Left ventricle myocardium inferior (tissue), 1 donor: ENCODE measurements at regions not wholly inside any gene's neighbourhood (a gene's known extent, or its start where the extent isn't known, plus 50 kb on each side); places are given as distances from the start of the nearest gene placed in this dataset.

Experiments
- DNase-seq: peaks from one replicate; pipeline ENCODE4 v3.0.0-alpha.2; 2020
- H3K27ac ChIP-seq: fragments of 200-600 bp; replicated peaks from 2 replicates; pipeline ENCODE4 v1.8.0; 2021
- H3K27me3 ChIP-seq: fragments of 200-600 bp; 2 replicates; pipeline ENCODE4 v1.8.0; 2021; ENCODE audit warnings: low read depth
- H3K36me3 ChIP-seq: fragments of 200-600 bp; 2 replicates; pipeline ENCODE4 v1.8.0; 2021
- H3K4me1 ChIP-seq: fragments of 200-600 bp; 2 replicates; pipeline ENCODE4 v1.8.0; 2021
- H3K4me3 ChIP-seq: fragments of 200-600 bp; 2 replicates; pipeline ENCODE4 v1.8.0; 2021; ENCODE audit warnings: mild to moderate bottlenecking, moderate library complexity
- H3K9me3 ChIP-seq: fragments of 200-600 bp; replicated peaks from 2 replicates; pipeline ENCODE4 v1.8.0; 2021
- intact Hi-C: fragments of 100-400 bp; cut with micrococcal nuclease; formaldehyde crosslinking; loops from one replicate; pipeline ENCODE4 v1.11.0; 2022
- TF ChIP-seq, protein P1 (sequence below): fragments of 200-600 bp; IDR thresholded peaks from 2 replicates; pipeline ENCODE4 v1.8.0; 2021; ENCODE audit warnings: antibody characterized with exemption, mild to moderate bottlenecking, borderline replicate concordance
- donor health status: DM: no; HTN: yes; CAD: no; lungs with severe emphysema.

DNA sequence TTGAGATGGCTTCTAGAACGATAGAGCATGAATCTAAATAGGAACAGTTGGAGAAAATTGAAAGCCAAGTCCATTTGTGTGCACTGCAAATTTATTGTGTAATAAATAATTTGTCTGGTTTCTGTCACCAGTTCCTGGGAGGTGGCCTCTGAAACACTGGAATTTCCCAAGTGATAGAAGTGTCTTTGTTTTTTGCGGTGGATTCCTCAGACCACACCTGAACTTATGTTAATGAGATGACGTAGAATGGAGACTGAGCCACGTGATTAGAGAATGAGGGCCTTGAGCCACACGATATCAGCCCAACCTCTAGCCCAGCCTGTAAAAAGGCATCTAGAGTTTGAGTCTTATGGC, 105.1 kb downstream of the MSX2 start:
- Histone ChIP-seq H3K4me3 (no peak overlapping the region), H3K9me3 (no peaks in the 10 kb centered on the region), H3K27ac (peak overlapping the region; percentile 59), H3K27me3 (peaks cover 31% of the 10 kb centered on the region), H3K4me1 (no peaks in the 10 kb centered on the region), H3K36me3 (no peaks in the 10 kb centered on the region)
- intact Hi-C loops = no loop called here
- TF ChIP-seq, protein P1, sequence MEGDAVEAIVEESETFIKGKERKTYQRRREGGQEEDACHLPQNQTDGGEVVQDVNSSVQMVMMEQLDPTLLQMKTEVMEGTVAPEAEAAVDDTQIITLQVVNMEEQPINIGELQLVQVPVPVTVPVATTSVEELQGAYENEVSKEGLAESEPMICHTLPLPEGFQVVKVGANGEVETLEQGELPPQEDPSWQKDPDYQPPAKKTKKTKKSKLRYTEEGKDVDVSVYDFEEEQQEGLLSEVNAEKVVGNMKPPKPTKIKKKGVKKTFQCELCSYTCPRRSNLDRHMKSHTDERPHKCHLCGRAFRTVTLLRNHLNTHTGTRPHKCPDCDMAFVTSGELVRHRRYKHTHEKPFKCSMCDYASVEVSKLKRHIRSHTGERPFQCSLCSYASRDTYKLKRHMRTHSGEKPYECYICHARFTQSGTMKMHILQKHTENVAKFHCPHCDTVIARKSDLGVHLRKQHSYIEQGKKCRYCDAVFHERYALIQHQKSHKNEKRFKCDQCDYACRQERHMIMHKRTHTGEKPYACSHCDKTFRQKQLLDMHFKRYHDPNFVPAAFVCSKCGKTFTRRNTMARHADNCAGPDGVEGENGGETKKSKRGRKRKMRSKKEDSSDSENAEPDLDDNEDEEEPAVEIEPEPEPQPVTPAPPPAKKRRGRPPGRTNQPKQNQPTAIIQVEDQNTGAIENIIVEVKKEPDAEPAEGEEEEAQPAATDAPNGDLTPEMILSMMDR = no peak
- no peak for DNase-seq

DNA sequence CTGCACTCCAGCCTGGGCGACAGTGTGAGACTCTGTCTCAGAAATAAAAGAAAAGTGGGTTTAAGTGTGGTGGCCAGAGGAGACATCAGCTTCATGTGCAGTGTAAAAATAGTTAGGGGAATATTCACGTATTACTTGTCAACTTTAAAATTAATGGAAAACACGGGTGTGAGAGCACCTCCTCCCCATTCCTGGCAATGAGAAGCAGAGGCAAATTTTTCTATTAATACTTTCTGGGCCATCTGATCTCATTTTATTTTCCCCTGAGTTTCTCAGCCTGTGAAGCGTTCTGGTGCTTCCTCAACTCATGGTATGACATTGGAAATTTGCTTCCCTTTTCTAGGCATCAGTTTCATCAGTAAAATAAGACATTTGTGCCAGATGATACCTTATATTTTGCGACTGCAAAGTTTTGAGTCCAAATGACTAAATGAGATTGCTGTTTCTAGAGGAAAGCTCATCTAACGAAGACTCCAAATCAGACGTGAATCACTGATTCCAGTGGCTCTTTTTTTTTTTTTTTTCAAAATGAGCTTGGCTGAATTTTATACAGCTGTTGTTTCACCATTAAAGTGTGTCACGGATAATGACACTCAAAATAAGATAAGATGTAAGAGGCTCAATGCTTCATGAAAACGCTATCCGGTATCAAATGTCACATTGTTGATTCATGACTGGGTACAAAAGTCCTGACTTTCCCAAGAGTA, 104.6 kb downstream of the MSX2 start:
- Histone ChIP-seq H3K4me3 (no peak overlapping the region), H3K27me3 (peaks cover 36% of the 10 kb centered on the region), H3K36me3 (no peaks in the 10 kb centered on the region), H3K9me3 (no peaks in the 10 kb centered on the region), H3K4me1 (no peaks in the 10 kb centered on the region), H3K27ac (peak overlapping the region; percentile 59)
- intact Hi-C loops = no loop called here
- TF ChIP-seq, protein P1 = no peak
- no peak for DNase-seq

DNA sequence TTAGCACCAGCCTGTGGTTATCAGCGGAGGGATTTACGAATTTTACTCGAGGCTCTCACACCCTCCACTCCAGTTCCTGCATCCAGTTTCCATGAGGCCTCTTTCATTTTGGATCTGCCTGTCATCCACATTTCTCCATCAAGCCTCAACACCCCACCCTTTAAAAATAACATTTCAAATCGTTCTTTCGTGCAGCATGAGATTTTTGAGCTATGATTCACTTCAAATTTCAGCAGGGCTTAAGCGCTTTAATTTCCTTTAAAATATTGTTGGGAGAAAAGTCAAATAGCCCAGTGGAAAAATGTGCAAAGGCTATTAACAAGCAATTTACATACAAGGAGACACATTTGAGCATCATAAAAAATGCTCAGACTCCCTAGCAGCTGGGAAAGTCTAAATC, 103.2 kb downstream of the MSX2 start:
- DNase-seq = no peak
- Histone ChIP-seq H3K4me3 (no peak overlapping the region), H3K27me3 (peaks cover 27% of the 10 kb centered on the region), H3K9me3 (no peaks in the 10 kb centered on the region), H3K27ac (no peak overlapping the region), H3K36me3 (no peaks in the 10 kb centered on the region), H3K4me1 (no peaks in the 10 kb centered on the region)
- TF ChIP-seq, protein P1 = no peak
- intact Hi-C loops = no loop called here

DNA sequence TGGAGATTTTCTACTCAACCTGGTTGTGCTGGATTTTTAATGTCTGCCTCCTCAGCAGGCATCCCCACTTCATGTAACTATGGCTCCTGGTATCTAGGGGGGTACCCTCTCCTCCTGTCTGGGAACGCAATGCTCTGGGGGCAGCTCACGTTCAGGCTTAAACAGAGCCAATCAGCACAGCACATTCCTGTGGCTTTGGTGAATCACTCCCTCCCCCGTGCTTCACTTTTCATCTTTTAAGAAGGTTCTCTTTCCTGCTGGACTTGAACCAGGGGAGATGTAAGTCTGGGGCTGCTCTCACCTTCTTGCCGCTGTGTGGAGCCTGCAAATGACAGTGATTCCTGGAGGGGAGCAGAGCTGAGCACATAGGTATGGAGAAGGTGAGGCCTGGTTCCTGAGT, 101.2 kb downstream of the MSX2 start:
- peaks cover 8% of the 10 kb centered on the region for H3K9me3 ChIP-seq
- H3K36me3 ChIP-seq = no peaks in the 10 kb centered on the region
- no peaks in the 10 kb centered on the region for H3K4me1 ChIP-seq
- no peak for DNase-seq
- H3K27me3 ChIP-seq = peaks cover 15% of the 10 kb centered on the region
- intact Hi-C loops = no loop called here
- TF ChIP-seq, protein P1 = no peak
- H3K27ac ChIP-seq = no peak overlapping the region
- H3K4me3 ChIP-seq = no peak overlapping the region

DNA sequence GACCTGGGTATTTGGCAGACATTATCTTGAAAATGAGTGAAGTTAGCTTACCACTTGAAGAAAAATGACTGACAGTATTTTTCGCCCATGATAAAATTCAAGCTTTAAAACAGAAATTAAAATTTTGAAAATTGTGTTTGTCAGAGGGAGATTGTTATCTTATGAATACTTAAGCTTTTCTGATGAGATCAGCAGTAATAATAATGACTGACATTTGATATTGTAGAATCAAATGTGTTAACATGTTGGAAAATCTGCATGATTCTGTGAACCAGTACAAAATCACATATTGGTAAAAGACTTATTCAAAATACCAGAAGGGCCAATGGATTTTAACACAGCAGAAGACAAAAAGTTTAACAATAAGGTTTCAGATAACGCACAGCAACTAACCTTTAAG, 94.0 kb downstream of the MSX2 start:
- no peak overlapping the region for H3K27ac ChIP-seq
- peaks cover 11% of the 10 kb centered on the region for H3K27me3 ChIP-seq
- no peaks in the 10 kb centered on the region for H3K4me1 ChIP-seq
- peaks cover 32% of the 10 kb centered on the region for H3K9me3 ChIP-seq
- H3K4me3 ChIP-seq = no peak overlapping the region
- TF ChIP-seq, protein P1 = no peak
- no peak for DNase-seq
- intact Hi-C loops = no loop called here
- no peaks in the 10 kb centered on the region for H3K36me3 ChIP-seq
